ENCODE measurements at regions not wholly inside any gene's neighbourhood (a gene's known extent, or its start where the extent isn't known, plus 50 kb on each side); places are given as distances from the start of the nearest gene placed in this dataset.

- no peak overlapping the region for H3K4me2 ChIP-seq
- H3K9ac ChIP-seq: no peak overlapping the region
- peak overlapping the region; percentile 33 for H3K27ac Mint-ChIP-seq
- H3F3A ChIP-seq (ENCODE audit: low read depth): peaks cover 9% of the 10 kb centered on the region
- H3K27me3 Mint-ChIP-seq (ENCODE audit: insufficient read depth, low read depth): peaks cover 10% of the 10 kb centered on the region
- H3K27me3 ChIP-seq: peaks cover 10% of the 10 kb centered on the region
- H3K4me3 ChIP-seq: no peak overlapping the region
- no peak overlapping the region for H2AFZ ChIP-seq (replicated peaks)
- peaks cover 51% of the 10 kb centered on the region for H3K4me1 Mint-ChIP-seq
- H3K79me2 ChIP-seq (ENCODE audit: low read depth): no peaks in the 10 kb centered on the region
- no peaks in the 10 kb centered on the region for H4K20me1 ChIP-seq (ENCODE audit: low read depth)
- H3K9me3 Mint-ChIP-seq: no peaks in the 10 kb centered on the region
- no peak overlapping the region for H3K27ac ChIP-seq
- DNase-seq (ENCODE audit: low spot score): no peak
- H3K9me3 ChIP-seq (ENCODE audit: low read depth): no peaks in the 10 kb centered on the region
- H3K36me3 Mint-ChIP-seq: no peaks in the 10 kb centered on the region
- TF ChIP-seq CTCF (IDR thresholded peaks at IDR 0.05): no peak
- no peaks in the 10 kb centered on the region for H3K36me3 ChIP-seq
- H3K4me3 Mint-ChIP-seq: no peak overlapping the region
- peaks cover 15% of the 10 kb centered on the region for H3K4me1 ChIP-seq
These were observed 94.4 kb upstream of the MBOAT2 start for GRCh38 chr2:9097892-9098291.

- peaks cover 10% of the 10 kb centered on the region for H3K27me3 Mint-ChIP-seq (ENCODE audit: insufficient read depth, low read depth)
- Histone ChIP-seq H3K4me2 (no peak overlapping the region), H3K79me2 (ENCODE audit: low read depth) (no peaks in the 10 kb centered on the region), H2AFZ (replicated peaks) (no peak overlapping the region), H4K20me1 (ENCODE audit: low read depth) (no peaks in the 10 kb centered on the region), H3K4me3 (no peak overlapping the region), H3K36me3 (no peaks in the 10 kb centered on the region), H3K4me1 (peaks cover 9% of the 10 kb centered on the region), H3F3A (ENCODE audit: low read depth) (peaks cover 3% of the 10 kb centered on the region), H3K27me3 (peaks cover 10% of the 10 kb centered on the region), H3K9ac (no peak overlapping the region), H3K9me3 (ENCODE audit: low read depth) (no peaks in the 10 kb centered on the region), H3K27ac (no peak overlapping the region)
- H3K4me3 Mint-ChIP-seq: peak overlapping the region; percentile 25
- TF ChIP-seq EZH2 (IDR thresholded peaks at IDR 0.05) (no peak), EZH2phosphoT487 (IDR thresholded peaks at IDR 0.05) (no peak), CTCF (IDR thresholded peaks at IDR 0.05) (no peak)
- H3K9me3 Mint-ChIP-seq: no peaks in the 10 kb centered on the region
- no peak for DNase-seq (ENCODE audit: low spot score)
- no peak overlapping the region for H3K27ac Mint-ChIP-seq
- peaks cover 44% of the 10 kb centered on the region for H3K4me1 Mint-ChIP-seq
- no peaks in the 10 kb centered on the region for H3K36me3 Mint-ChIP-seq
These were observed 93.8 kb upstream of the MBOAT2 start for GRCh38 chr2:9097239-9097638.

- H3K4me3 ChIP-seq: no peak overlapping the region
- H3K27ac ChIP-seq: no peak overlapping the region
- no peak overlapping the region for H3K9ac ChIP-seq
- no peak overlapping the region for H3K4me2 ChIP-seq
- H3K27me3 ChIP-seq: peaks cover 10% of the 10 kb centered on the region
- Mint-ChIP-seq H3K4me1 (peaks cover 39% of the 10 kb centered on the region), H3K27me3 (ENCODE audit: insufficient read depth, low read depth) (peaks cover 10% of the 10 kb centered on the region), H3K27ac (no peak overlapping the region), H3K36me3 (no peaks in the 10 kb centered on the region), H3K9me3 (no peaks in the 10 kb centered on the region), H3K4me3 (no peak overlapping the region)
- H3K4me1 ChIP-seq: peaks cover 7% of the 10 kb centered on the region
- H3K9me3 ChIP-seq (ENCODE audit: low read depth): no peaks in the 10 kb centered on the region
- no peaks in the 10 kb centered on the region for H4K20me1 ChIP-seq (ENCODE audit: low read depth)
- DNase-seq (ENCODE audit: low spot score): no peak
- TF ChIP-seq EZH2 (IDR thresholded peaks at IDR 0.05) (no peak), CTCF (IDR thresholded peaks at IDR 0.05) (no peak)
- H2AFZ ChIP-seq (replicated peaks): no peak overlapping the region
- H3F3A ChIP-seq (ENCODE audit: low read depth): peaks cover 3% of the 10 kb centered on the region
- H3K36me3 ChIP-seq: no peaks in the 10 kb centered on the region
- H3K79me2 ChIP-seq (ENCODE audit: low read depth): no peaks in the 10 kb centered on the region
These were observed 93.3 kb upstream of the MBOAT2 start for GRCh38 chr2:9096761-9097160.

GRCh38 chr2:9095690-9096089 is 92.2 kb upstream of the MBOAT2 start:
- TF ChIP-seq CTCF (IDR thresholded peaks at IDR 0.05) (peak; percentile 29), EZH2 (IDR thresholded peaks at IDR 0.05) (no peak), EZH2phosphoT487 (IDR thresholded peaks at IDR 0.05) (no peak)
- peak; percentile 63 for DNase-seq (ENCODE audit: low spot score)
- H2AFZ ChIP-seq (replicated peaks): peak overlapping the region; percentile 99
- peaks cover 3% of the 10 kb centered on the region for H3F3A ChIP-seq (ENCODE audit: low read depth)
- Mint-ChIP-seq H3K4me1 (peaks cover 37% of the 10 kb centered on the region), H3K4me3 (no peak overlapping the region), H3K27me3 (ENCODE audit: insufficient read depth, low read depth) (peaks cover 14% of the 10 kb centered on the region), H3K9me3 (no peaks in the 10 kb centered on the region), H3K27ac (no peak overlapping the region), H3K36me3 (no peaks in the 10 kb centered on the region)
- H3K36me3 ChIP-seq: no peaks in the 10 kb centered on the region
- H3K79me2 ChIP-seq (ENCODE audit: low read depth): no peaks in the 10 kb centered on the region
- H3K4me1 ChIP-seq: peaks cover 7% of the 10 kb centered on the region
- no peaks in the 10 kb centered on the region for H3K9me3 ChIP-seq (ENCODE audit: low read depth)
- H3K4me2 ChIP-seq: peak overlapping the region; percentile 53
- no peak overlapping the region for H3K27ac ChIP-seq
- no peaks in the 10 kb centered on the region for H4K20me1 ChIP-seq (ENCODE audit: low read depth)
- H3K4me3 ChIP-seq: no peak overlapping the region
- H3K9ac ChIP-seq: no peak overlapping the region
- H3K27me3 ChIP-seq: peaks cover 10% of the 10 kb centered on the region
